Sigmoid colon (tissue), 6 donors: ENCODE measurements at regions not wholly inside any gene's neighbourhood (a gene's known extent, or its start where the extent isn't known, plus 50 kb on each side); places are given as distances from the start of the nearest gene placed in this dataset.
A peak's percentile ranks its signal among the peaks of the same experiment; 100 is the strongest.

Source experiments
- DNase-seq: peaks from one replicate; pipeline ENCODE4 v3.0.0-alpha.2; 2019
- H3K27ac ChIP-seq, 4 donors: fragments of 200-600 bp; sonication (generic); one replicate each; pipeline ENCODE4 v1.5.1; 2016 to 2019; ENCODE audit warnings: mild to moderate bottlenecking in 1 of 4
- H3K27me3 ChIP-seq, 3 donors: fragments of 200-600 bp; sonication (generic); one replicate each; pipeline ENCODE4 v1.5.1; 2019; ENCODE audit warnings: mild to moderate bottlenecking in 1 of 3
- H3K36me3 ChIP-seq, 4 donors: fragments of 200-600 bp; sonication (generic); one replicate each; pipeline ENCODE4 v1.5.1; 2016 to 2019
- H3K4me1 ChIP-seq, 4 donors: fragments of 200-600 bp; sonication (generic); one replicate each; pipeline ENCODE4 v1.5.1; 2017 to 2019
- H3K4me3 ChIP-seq, 4 donors: fragments of 200-600 bp; sonication (generic); one replicate each; pipeline ENCODE4 v1.5.1; 2017 to 2019; ENCODE audit warnings: mild to moderate bottlenecking in 2 of 4, moderate library complexity in 1 of 4
- H3K9me3 ChIP-seq, 4 donors: fragments of 200-600 bp in 3 of 4; sonication (generic) in 3 of 4; one replicate each; pipeline versions ENCODE4 v1.5.1 to v1.6.1; 2013 to 2019
- EP300 ChIP-seq, 4 donors: sonication (generic); formaldehyde crosslinking; IDR thresholded peaks; one replicate each; pipeline ENCODE4 v1.6.1; 2017; ENCODE audit warnings: antibody characterized with exemption in 4 of 4
- POLR2A ChIP-seq, 2 donors: fragments of 450-650 bp; IDR thresholded peaks; one replicate each; pipeline ENCODE4 v1.6.1; 2016; ENCODE audit warnings: antibody characterized with exemption in 2 of 2, mild to moderate bottlenecking in 2 of 2, moderate library complexity in 2 of 2
- POLR2AphosphoS5 ChIP-seq, 4 donors: sonication (generic); formaldehyde crosslinking; IDR thresholded peaks; one replicate each; pipeline ENCODE4 v1.6.1; 2017; ENCODE audit warnings: antibody characterized with exemption in 4 of 4
- WGBS, 2 donors: extraction: QIAGEN DNeasy Blood & Tissue Kit; methylation state at CpG; one replicate each; pipeline ENCODE4 v1.1.7; 2013; 5-methylcytosine and 5-hydroxymethylcytosine counted together
- intact Hi-C: fragments of 100-400 bp; cut with DNase I; formaldehyde crosslinking; loops from one replicate; pipeline ENCODE4 v1.15.1; 2023
- TF ChIP-seq, protein P1 (sequence below), 4 experiments: fragments of 450-650 bp in 3 of 4; fragments of 200-600 bp in 1 of 4; IDR thresholded peaks; one replicate each; pipeline ENCODE4 v1.5.1; 2016 to 2019; ENCODE audit warnings: antibody characterized with exemption in 4 of 4, mild to moderate bottlenecking in 3 of 4, moderate library complexity in 2 of 4
- donor health status: healthy with polysubstance abuse.
- donor health status: healthy.

DNA sequence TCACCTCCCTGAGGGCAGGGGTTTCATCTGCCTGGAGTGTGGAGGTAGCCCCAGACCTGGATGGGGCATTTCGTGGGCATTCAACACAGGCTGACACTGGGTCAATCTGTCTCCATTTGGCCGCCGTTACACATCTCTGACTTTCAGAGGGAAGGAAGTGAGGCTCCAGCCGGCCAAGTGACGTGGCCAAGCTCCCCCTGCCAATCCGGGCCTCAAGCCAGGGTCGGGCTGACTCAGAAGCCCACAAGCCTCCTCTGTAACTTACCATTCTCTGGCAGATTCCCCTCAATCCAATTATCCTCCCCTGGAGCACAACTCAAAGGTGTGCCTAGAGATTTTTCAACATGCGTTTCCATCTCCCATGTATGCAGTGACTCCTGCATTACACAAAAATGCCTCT lies 227.6 kb downstream of the KLF13 start:
- no peak for DNase-seq
- Histone ChIP-seq H3K27ac (peak overlapping the region in 1 of 4 donors; percentile 59), H3K9me3 (no peaks in the 10 kb centered on the region), H3K27me3 (no peaks in the 10 kb centered on the region), H3K4me1 (no peaks in the 10 kb centered on the region), H3K36me3 (no peaks in the 10 kb centered on the region), H3K4me3 (no peak overlapping the region)
- WGBS, 2 donors: 72 to 82% methylated on average over 8 of the region's 8 CpGs
- intact Hi-C loops: no loop called here
- no peak for TF ChIP-seq POLR2A (IDR thresholded peaks at IDR 0.05)
- TF ChIP-seq POLR2AphosphoS5 (IDR thresholded peaks at IDR 0.05): no peak
- TF ChIP-seq, protein P1, sequence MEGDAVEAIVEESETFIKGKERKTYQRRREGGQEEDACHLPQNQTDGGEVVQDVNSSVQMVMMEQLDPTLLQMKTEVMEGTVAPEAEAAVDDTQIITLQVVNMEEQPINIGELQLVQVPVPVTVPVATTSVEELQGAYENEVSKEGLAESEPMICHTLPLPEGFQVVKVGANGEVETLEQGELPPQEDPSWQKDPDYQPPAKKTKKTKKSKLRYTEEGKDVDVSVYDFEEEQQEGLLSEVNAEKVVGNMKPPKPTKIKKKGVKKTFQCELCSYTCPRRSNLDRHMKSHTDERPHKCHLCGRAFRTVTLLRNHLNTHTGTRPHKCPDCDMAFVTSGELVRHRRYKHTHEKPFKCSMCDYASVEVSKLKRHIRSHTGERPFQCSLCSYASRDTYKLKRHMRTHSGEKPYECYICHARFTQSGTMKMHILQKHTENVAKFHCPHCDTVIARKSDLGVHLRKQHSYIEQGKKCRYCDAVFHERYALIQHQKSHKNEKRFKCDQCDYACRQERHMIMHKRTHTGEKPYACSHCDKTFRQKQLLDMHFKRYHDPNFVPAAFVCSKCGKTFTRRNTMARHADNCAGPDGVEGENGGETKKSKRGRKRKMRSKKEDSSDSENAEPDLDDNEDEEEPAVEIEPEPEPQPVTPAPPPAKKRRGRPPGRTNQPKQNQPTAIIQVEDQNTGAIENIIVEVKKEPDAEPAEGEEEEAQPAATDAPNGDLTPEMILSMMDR (IDR thresholded peaks at IDR 0.05): no peak
- no peak for TF ChIP-seq EP300 (IDR thresholded peaks at IDR 0.05)

DNA sequence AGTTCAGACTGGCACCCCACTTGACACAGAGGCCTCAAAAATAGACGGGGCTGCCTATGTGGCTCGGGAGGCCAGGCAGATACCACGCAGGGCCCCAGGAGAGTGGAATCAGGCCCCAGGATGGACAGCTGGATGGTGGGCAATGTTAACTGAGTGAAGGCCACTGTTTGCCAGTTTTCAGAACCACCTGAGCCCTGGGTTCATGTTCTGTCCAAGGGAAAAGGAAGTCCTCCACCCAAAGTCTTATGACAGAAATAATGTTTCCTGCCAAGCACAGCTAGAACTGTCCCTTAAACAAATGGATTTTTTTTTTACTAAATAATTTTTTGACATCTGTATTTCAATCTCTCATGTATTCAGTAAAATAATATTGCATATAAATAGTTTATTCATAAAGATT lies 228.4 kb downstream of the KLF13 start:
- no peak overlapping the region for H3K4me3 ChIP-seq
- intact Hi-C loops: no loop called here
- TF ChIP-seq EP300 (IDR thresholded peaks at IDR 0.05) (no peak), POLR2A (IDR thresholded peaks at IDR 0.05) (no peak), POLR2AphosphoS5 (IDR thresholded peaks at IDR 0.05) (no peak)
- TF ChIP-seq, protein P1 (IDR thresholded peaks at IDR 0.05): no peak

GRCh38 chr15:31556494-31557150 lies 230.0 kb downstream of the KLF13 start:
- no peak overlapping the region for H3K4me3 ChIP-seq
- H3K27me3 ChIP-seq: no peaks in the 10 kb centered on the region

More for the DNA sequence above, 228.4 kb downstream of the KLF13 start:
- Histone ChIP-seq H3K9me3 (no peaks in the 10 kb centered on the region), H3K27ac (peak overlapping the region in 1 of 4 donors; percentile 59), H3K4me1 (no peaks in the 10 kb centered on the region), H3K27me3 (no peaks in the 10 kb centered on the region), H3K36me3 (no peaks in the 10 kb centered on the region)
- WGBS, 2 donors: 98% methylated on average over 3 of the region's 3 CpGs
- DNase-seq: no peak

GRCh38 chr15:31557899-31558298 lies 231.3 kb downstream of the KLF13 start:
- no peak for DNase-seq
- Histone ChIP-seq H3K9me3 (no peaks in the 10 kb centered on the region), H3K4me3 (no peak overlapping the region), H3K4me1 (no peaks in the 10 kb centered on the region), H3K36me3 (no peaks in the 10 kb centered on the region), H3K27me3 (no peaks in the 10 kb centered on the region), H3K27ac (no peak overlapping the region)
- WGBS, 2 donors: 81 to 90% methylated on average over 7 of the region's 7 CpGs
- no peak for TF ChIP-seq EP300 (IDR thresholded peaks at IDR 0.05)
- TF ChIP-seq, protein P1 (IDR thresholded peaks at IDR 0.05): no peak
- intact Hi-C loops: no loop called here

More at GRCh38 chr15:31556494-31557150, 230.0 kb downstream of the KLF13 start:
- Histone ChIP-seq H3K4me1 (no peaks in the 10 kb centered on the region), H3K27ac (no peak overlapping the region), H3K36me3 (no peaks in the 10 kb centered on the region), H3K9me3 (no peaks in the 10 kb centered on the region)
- no peak for TF ChIP-seq EP300 (IDR thresholded peaks at IDR 0.05)
- TF ChIP-seq POLR2A (IDR thresholded peaks at IDR 0.05): no peak
- TF ChIP-seq, protein P1 (IDR thresholded peaks at IDR 0.05): no peak
- TF ChIP-seq POLR2AphosphoS5 (IDR thresholded peaks at IDR 0.05): no peak
- intact Hi-C loops: no loop called here
- 91 to 94% methylated on average over 9 of the region's 9 CpGs for WGBS, 2 donors
- no peak for DNase-seq

GRCh38 chr15:31558840-31559239 lies 232.2 kb downstream of the KLF13 start:
- Histone ChIP-seq H3K4me1 (no peaks in the 10 kb centered on the region), H3K27me3 (no peaks in the 10 kb centered on the region), H3K27ac (no peak overlapping the region), H3K36me3 (no peaks in the 10 kb centered on the region), H3K9me3 (no peaks in the 10 kb centered on the region), H3K4me3 (no peak overlapping the region)
- WGBS, 2 donors: 93 to 96% methylated on average over 12 of the region's 12 CpGs
- TF ChIP-seq POLR2AphosphoS5 (IDR thresholded peaks at IDR 0.05) (no peak), POLR2A (IDR thresholded peaks at IDR 0.05) (no peak), EP300 (IDR thresholded peaks at IDR 0.05) (no peak)
- TF ChIP-seq, protein P1 (IDR thresholded peaks at IDR 0.05): no peak
- no peak for DNase-seq
- intact Hi-C loops: no loop called here
